ENCODE measurements at regions not wholly inside any gene's neighbourhood (a gene's known extent, or its start where the extent isn't known, plus 50 kb on each side); places are given as distances from the start of the nearest gene placed in this dataset.
"Not testable (repeated sequence)": the region's sequence is repeated elsewhere in the genome, so short reads cannot be mapped to it uniquely, and the experiment has no call there.

DNA sequence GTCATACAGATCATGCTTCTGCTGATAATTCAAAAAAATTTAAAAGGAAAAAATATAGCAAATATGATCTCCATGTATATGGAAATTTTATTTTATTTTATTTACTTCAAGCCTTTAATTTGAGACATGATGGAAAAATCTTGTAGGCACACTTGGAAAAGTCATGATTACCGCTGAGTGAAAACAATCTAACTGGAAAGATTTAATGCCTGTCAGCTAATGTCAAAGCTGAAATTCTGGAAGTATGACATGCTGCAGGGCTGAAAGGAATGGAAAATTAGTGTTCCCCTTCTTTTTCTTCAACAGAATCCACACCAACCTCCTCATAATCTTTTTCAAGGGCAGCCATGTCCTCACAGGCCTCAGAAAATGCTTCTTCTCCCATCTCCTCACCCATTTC is 58.2 kb downstream of the RPRM start:
- H3K27me3 ChIP-seq (ENCODE audit: control insufficient read depth in 1 of 2, insufficient read depth in 2 of 2, low read length in 2 of 2): no peaks in the 10 kb centered on the region
- H3K4me1 ChIP-seq (ENCODE audit: insufficient read depth, low read length): no peaks in the 10 kb centered on the region
- H3K27ac ChIP-seq (ENCODE audit: low read depth, low read length): no peak overlapping the region
- H3K9ac ChIP-seq (ENCODE audit: low read length): no peak overlapping the region
- no peaks in the 10 kb centered on the region for H3K9me3 ChIP-seq (ENCODE audit: low read length)
- H3K4me3 ChIP-seq (ENCODE audit: low read depth in 1 of 2, low read length in 2 of 2): no peak overlapping the region
- no peaks in the 10 kb centered on the region for H3K36me3 ChIP-seq (ENCODE audit: insufficient read depth, low read length)

GRCh38 chr2:153417077-153417476 is 61.5 kb downstream of the RPRM start:
- Histone ChIP-seq H3K27ac (ENCODE audit: low read depth, low read length) (no peak overlapping the region), H3K9ac (ENCODE audit: low read length) (no peak overlapping the region), H3K4me1 (ENCODE audit: insufficient read depth, low read length) (no peaks in the 10 kb centered on the region), H3K9me3 (ENCODE audit: low read length) (no peaks in the 10 kb centered on the region), H3K4me3 (ENCODE audit: low read depth in 1 of 2, low read length in 2 of 2) (no peak overlapping the region), H3K27me3 (ENCODE audit: control insufficient read depth in 1 of 2, insufficient read depth in 2 of 2, low read length in 2 of 2) (no peaks in the 10 kb centered on the region), H3K36me3 (ENCODE audit: insufficient read depth, low read length) (no peaks in the 10 kb centered on the region)

GRCh38 chr2:153416071-153416470 is 62.5 kb downstream of the RPRM start:
- no peaks in the 10 kb centered on the region for H3K4me1 ChIP-seq (ENCODE audit: insufficient read depth, low read length)
- no peaks in the 10 kb centered on the region for H3K36me3 ChIP-seq (ENCODE audit: insufficient read depth, low read length)
- H3K27me3 ChIP-seq (ENCODE audit: control insufficient read depth in 1 of 2, insufficient read depth in 2 of 2, low read length in 2 of 2): no peaks in the 10 kb centered on the region
- no peaks in the 10 kb centered on the region for H3K9me3 ChIP-seq (ENCODE audit: low read length)
- no peak overlapping the region for H3K4me3 ChIP-seq (ENCODE audit: low read depth in 1 of 2, low read length in 2 of 2)
- H3K9ac ChIP-seq (ENCODE audit: low read length): no peak overlapping the region
- no peak overlapping the region for H3K27ac ChIP-seq (ENCODE audit: low read depth, low read length)

- Histone ChIP-seq H3K4me3 (ENCODE audit: low read depth in 1 of 2, low read length in 2 of 2) (no peak overlapping the region), H3K27ac (ENCODE audit: low read depth, low read length) (no peak overlapping the region), H3K4me1 (ENCODE audit: insufficient read depth, low read length) (no peaks in the 10 kb centered on the region), H3K9ac (ENCODE audit: low read length) (no peak overlapping the region), H3K27me3 (ENCODE audit: control insufficient read depth in 1 of 2, insufficient read depth in 2 of 2, low read length in 2 of 2) (no peaks in the 10 kb centered on the region), H3K9me3 (ENCODE audit: low read length) (no peaks in the 10 kb centered on the region), H3K36me3 (ENCODE audit: insufficient read depth, low read length) (no peaks in the 10 kb centered on the region)
Measured at GRCh38 chr2:153408710-153409385, 69.7 kb downstream of the RPRM start.

DNA sequence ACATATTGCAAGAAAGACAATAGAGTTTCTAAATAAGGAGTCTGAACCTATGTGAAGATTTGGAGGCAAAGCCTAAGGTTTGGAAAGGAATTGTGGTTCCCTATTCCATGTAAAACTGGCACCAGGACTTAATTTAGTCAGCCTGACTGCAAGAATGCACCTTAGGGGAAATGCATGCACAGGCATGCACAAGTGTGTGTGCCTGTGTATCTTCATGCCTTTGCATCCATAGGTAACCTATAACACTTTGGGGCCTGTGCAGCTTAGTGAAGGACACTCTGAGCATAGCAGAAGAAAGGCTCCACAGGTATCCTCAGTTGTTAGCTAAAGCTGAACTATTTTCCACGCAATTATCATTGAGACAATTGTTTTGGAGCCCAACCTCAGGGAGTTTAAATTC is 73.4 kb downstream of the RPRM start:
- Histone ChIP-seq H3K36me3 (ENCODE audit: insufficient read depth, low read length) (no peaks in the 10 kb centered on the region), H3K9ac (ENCODE audit: low read length) (no peak overlapping the region), H3K4me3 (ENCODE audit: low read depth in 1 of 2, low read length in 2 of 2) (no peak overlapping the region), H3K27me3 (ENCODE audit: control insufficient read depth in 1 of 2, insufficient read depth in 2 of 2, low read length in 2 of 2) (no peaks in the 10 kb centered on the region), H3K4me1 (ENCODE audit: insufficient read depth, low read length) (no peaks in the 10 kb centered on the region), H3K27ac (ENCODE audit: low read depth, low read length) (no peak overlapping the region), H3K9me3 (ENCODE audit: low read length) (no peaks in the 10 kb centered on the region)

DNA sequence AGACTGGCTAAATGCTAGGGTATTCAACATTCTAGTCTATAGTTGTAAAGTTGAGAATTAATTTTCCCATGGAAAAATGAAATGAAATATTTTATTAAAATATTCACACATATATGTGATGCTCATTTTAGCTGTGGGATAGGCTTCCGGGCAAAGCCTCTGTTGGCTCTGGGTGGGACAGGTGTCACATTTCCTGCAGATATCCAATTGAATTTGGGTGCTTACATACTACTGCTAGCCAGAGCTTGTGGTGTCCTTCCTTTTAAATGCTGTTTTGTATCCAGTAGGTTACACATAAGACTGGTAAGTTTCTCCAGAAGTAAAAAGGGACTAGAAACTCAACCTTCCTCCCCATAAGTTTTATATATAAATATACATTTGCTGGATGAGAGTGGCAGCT is 73.8 kb downstream of the RPRM start:
- H3K36me3 ChIP-seq (ENCODE audit: insufficient read depth, low read length): no peaks in the 10 kb centered on the region
- no peak overlapping the region for H3K27ac ChIP-seq (ENCODE audit: low read depth, low read length)
- H3K4me3 ChIP-seq (ENCODE audit: low read depth in 1 of 2, low read length in 2 of 2): no peak overlapping the region
- no peak overlapping the region for H3K9ac ChIP-seq (ENCODE audit: low read length)
- no peaks in the 10 kb centered on the region for H3K4me1 ChIP-seq (ENCODE audit: insufficient read depth, low read length)
- H3K27me3 ChIP-seq (ENCODE audit: control insufficient read depth in 1 of 2, insufficient read depth in 2 of 2, low read length in 2 of 2): no peaks in the 10 kb centered on the region
- no peaks in the 10 kb centered on the region for H3K9me3 ChIP-seq (ENCODE audit: low read length)

DNA sequence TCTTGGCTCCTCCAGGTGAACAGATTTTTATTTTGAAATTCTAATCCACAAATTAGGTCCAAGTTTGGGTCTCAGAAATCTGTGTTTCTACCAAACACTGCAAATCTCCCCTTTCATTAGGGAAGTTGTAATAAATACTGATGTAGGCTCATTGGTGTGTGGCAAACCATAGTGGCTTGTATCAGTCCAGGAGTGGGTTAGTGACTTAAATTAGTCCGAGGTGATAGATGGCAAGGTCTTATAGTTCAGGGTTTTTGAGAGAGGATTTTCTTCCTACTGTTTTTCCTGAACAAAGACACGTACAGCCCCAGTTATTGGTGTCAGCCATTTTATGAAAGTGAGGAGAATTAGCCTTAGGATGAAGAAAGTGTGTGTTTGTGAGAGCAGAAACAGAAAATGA is 74.6 kb downstream of the RPRM start:
- H3K27ac ChIP-seq (ENCODE audit: low read depth, low read length): no peak overlapping the region
- H3K9ac ChIP-seq (ENCODE audit: low read length): no peak overlapping the region
- H3K4me3 ChIP-seq (ENCODE audit: low read depth in 1 of 2, low read length in 2 of 2): no peak overlapping the region
- H3K36me3 ChIP-seq (ENCODE audit: insufficient read depth, low read length): no peaks in the 10 kb centered on the region
- no peaks in the 10 kb centered on the region for H3K4me1 ChIP-seq (ENCODE audit: insufficient read depth, low read length)
- H3K27me3 ChIP-seq (ENCODE audit: control insufficient read depth in 1 of 2, insufficient read depth in 2 of 2, low read length in 2 of 2): no peaks in the 10 kb centered on the region
- no peaks in the 10 kb centered on the region for H3K9me3 ChIP-seq (ENCODE audit: low read length)

DNA sequence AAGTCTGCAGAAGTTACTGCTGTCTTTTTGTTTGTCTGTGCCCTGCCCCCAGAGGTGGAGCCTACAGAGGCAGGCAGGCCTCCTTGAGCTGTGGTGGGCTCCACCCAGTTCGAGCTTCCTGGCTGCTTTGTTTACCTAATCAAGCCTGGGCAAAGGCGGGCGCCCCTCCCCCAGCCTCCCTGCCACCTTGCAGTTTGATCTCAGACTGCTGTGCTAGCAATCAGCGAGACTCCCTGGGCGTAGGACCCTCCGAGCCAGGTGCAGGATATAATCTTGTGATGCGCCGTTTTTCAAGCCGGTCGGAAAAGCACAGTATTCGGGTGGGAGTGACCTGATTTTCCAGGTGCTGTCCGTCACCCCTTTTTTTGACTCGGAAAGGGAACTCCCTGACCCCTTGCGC is 75.2 kb downstream of the RPRM start:
- H3K27me3 ChIP-seq (ENCODE audit: control insufficient read depth in 1 of 2, insufficient read depth in 2 of 2, low read length in 2 of 2); H3K4me1 ChIP-seq (ENCODE audit: insufficient read depth, low read length): not testable (repeated sequence)

GRCh38 chr2:153394686-153395085 is 83.9 kb downstream of the RPRM start:
- Histone ChIP-seq H3K27ac (ENCODE audit: low read depth, low read length) (no peak overlapping the region), H3K27me3 (ENCODE audit: control insufficient read depth in 1 of 2, insufficient read depth in 2 of 2, low read length in 2 of 2) (no peaks in the 10 kb centered on the region), H3K36me3 (ENCODE audit: insufficient read depth, low read length) (no peaks in the 10 kb centered on the region), H3K9me3 (ENCODE audit: low read length) (no peaks in the 10 kb centered on the region), H3K4me1 (ENCODE audit: insufficient read depth, low read length) (no peaks in the 10 kb centered on the region), H3K4me3 (ENCODE audit: low read depth in 1 of 2, low read length in 2 of 2) (no peak overlapping the region), H3K9ac (ENCODE audit: low read length) (no peak overlapping the region)

More for the DNA sequence above, 75.2 kb downstream of the RPRM start:
- not testable (repeated sequence) for H3K27ac ChIP-seq (ENCODE audit: low read depth, low read length); H3K9ac ChIP-seq (ENCODE audit: low read length); H3K9me3 ChIP-seq (ENCODE audit: low read length); H3K4me3 ChIP-seq (ENCODE audit: low read depth in 1 of 2, low read length in 2 of 2); H3K36me3 ChIP-seq (ENCODE audit: insufficient read depth, low read length)

DNA sequence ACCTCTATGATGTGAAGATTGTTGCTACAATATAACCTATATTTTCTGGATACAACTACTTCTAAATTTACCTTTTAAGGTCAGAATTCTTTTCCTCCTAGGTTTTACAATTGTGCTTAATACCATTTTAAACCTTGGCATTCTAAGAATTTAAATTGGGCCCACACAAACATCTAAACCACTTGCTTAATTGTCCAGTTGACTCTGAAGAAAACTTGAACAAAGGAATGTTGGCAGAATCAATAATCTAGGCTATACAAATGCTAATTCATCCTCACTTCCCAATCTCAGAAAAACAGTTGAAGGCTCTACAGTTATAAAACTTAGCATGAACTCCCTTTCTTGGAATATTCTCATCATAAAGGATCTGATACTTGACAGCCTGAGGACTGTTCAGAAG is 84.3 kb downstream of the RPRM start:
- Histone ChIP-seq H3K27ac (ENCODE audit: low read depth, low read length) (no peak overlapping the region), H3K27me3 (ENCODE audit: control insufficient read depth in 1 of 2, insufficient read depth in 2 of 2, low read length in 2 of 2) (no peaks in the 10 kb centered on the region), H3K9me3 (ENCODE audit: low read length) (no peaks in the 10 kb centered on the region), H3K9ac (ENCODE audit: low read length) (no peak overlapping the region), H3K4me1 (ENCODE audit: insufficient read depth, low read length) (no peaks in the 10 kb centered on the region), H3K36me3 (ENCODE audit: insufficient read depth, low read length) (no peaks in the 10 kb centered on the region), H3K4me3 (ENCODE audit: low read depth in 1 of 2, low read length in 2 of 2) (no peak overlapping the region)

GRCh38 chr2:153393518-153393917 is 85.0 kb downstream of the RPRM start:
- Histone ChIP-seq H3K9ac (ENCODE audit: low read length) (no peak overlapping the region), H3K4me3 (ENCODE audit: low read depth in 1 of 2, low read length in 2 of 2) (no peak overlapping the region), H3K27ac (ENCODE audit: low read depth, low read length) (no peak overlapping the region), H3K36me3 (ENCODE audit: insufficient read depth, low read length) (no peaks in the 10 kb centered on the region), H3K4me1 (ENCODE audit: insufficient read depth, low read length) (no peaks in the 10 kb centered on the region), H3K9me3 (ENCODE audit: low read length) (no peaks in the 10 kb centered on the region), H3K27me3 (ENCODE audit: control insufficient read depth in 1 of 2, insufficient read depth in 2 of 2, low read length in 2 of 2) (no peaks in the 10 kb centered on the region)

DNA sequence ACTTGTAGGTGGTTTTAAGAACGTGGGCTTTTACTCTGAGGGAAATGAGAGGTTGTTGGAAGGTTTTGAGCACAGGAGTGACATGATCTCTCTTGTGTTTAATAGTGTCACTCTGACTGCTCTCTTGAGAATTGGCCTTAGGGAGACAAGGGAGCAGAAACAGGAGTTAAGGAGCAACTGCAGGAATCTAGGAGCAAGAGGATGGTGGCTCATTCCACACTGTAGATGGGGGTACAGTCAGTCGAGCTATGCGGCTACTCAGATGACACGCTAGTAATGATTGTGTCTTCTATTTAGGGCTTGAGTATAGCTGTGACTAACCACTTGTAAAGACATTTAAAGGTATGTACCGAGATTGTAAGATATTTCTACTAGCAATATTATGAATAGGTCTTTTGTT is 87.4 kb downstream of the RPRM start:
- Histone ChIP-seq H3K9ac (ENCODE audit: low read length) (no peak overlapping the region), H3K27ac (ENCODE audit: low read depth, low read length) (no peak overlapping the region), H3K36me3 (ENCODE audit: insufficient read depth, low read length) (no peaks in the 10 kb centered on the region), H3K4me1 (ENCODE audit: insufficient read depth, low read length) (no peaks in the 10 kb centered on the region), H3K4me3 (ENCODE audit: low read depth in 1 of 2, low read length in 2 of 2) (no peak overlapping the region), H3K27me3 (ENCODE audit: control insufficient read depth in 1 of 2, insufficient read depth in 2 of 2, low read length in 2 of 2) (no peaks in the 10 kb centered on the region), H3K9me3 (ENCODE audit: low read length) (no peaks in the 10 kb centered on the region)
